DOHH2 (cell line): ENCODE measurements at regions not wholly inside any gene's neighbourhood (a gene's known extent, or its start where the extent isn't known, plus 50 kb on each side); places are given as distances from the start of the nearest gene placed in this dataset.

Source experiments
- EZH2phosphoT487 ChIP-seq: fragments of 200-600 bp; sonication (generic); IDR thresholded peaks from 2 replicates; pipeline ENCODE4 v1.6.1; 2017; ENCODE audit warnings: borderline replicate concordance, mild to moderate bottlenecking, antibody characterized with exemption, low read length, moderate library complexity, mixed read lengths
- TF ChIP-seq, protein P1 (sequence below): fragments of 200-600 bp; sonication (generic); IDR thresholded peaks from one replicate; pipeline ENCODE4 v1.5.1; 2014; ENCODE audit warnings: antibody characterized with exemption, mild to moderate bottlenecking, low read depth, low read length; ENCODE audit not compliant: poor library complexity, severe bottlenecking

DNA sequence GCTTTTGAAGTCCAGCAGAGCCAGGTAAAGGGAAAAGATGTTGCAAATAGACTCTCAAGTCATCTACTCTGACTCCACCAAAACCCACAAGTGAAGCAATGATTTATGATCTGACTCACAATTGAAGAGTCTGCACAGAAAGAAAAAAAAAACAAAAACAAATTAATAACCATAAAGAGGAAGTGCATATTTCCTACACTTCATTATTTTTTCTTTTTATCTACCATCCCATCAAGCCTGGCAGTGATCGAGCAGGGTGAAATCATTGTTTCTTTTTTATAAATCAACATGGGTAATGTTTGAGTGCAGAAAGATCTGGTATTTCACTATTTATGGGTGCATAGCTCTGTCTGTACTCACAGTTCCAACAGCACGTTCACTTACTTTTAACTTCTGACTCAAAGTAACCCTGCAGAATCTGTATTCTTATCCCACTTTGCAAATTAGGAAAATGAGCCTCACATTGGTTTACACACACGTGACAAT is 829.0 kb downstream of the TNS3 start:
- TF ChIP-seq, protein P1, sequence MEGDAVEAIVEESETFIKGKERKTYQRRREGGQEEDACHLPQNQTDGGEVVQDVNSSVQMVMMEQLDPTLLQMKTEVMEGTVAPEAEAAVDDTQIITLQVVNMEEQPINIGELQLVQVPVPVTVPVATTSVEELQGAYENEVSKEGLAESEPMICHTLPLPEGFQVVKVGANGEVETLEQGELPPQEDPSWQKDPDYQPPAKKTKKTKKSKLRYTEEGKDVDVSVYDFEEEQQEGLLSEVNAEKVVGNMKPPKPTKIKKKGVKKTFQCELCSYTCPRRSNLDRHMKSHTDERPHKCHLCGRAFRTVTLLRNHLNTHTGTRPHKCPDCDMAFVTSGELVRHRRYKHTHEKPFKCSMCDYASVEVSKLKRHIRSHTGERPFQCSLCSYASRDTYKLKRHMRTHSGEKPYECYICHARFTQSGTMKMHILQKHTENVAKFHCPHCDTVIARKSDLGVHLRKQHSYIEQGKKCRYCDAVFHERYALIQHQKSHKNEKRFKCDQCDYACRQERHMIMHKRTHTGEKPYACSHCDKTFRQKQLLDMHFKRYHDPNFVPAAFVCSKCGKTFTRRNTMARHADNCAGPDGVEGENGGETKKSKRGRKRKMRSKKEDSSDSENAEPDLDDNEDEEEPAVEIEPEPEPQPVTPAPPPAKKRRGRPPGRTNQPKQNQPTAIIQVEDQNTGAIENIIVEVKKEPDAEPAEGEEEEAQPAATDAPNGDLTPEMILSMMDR: no peak
- TF ChIP-seq EZH2phosphoT487: no peak
